ENCODE measurements at regions not wholly inside any gene's neighbourhood (a gene's known extent, or its start where the extent isn't known, plus 50 kb on each side); places are given as distances from the start of the nearest gene placed in this dataset.

DNA sequence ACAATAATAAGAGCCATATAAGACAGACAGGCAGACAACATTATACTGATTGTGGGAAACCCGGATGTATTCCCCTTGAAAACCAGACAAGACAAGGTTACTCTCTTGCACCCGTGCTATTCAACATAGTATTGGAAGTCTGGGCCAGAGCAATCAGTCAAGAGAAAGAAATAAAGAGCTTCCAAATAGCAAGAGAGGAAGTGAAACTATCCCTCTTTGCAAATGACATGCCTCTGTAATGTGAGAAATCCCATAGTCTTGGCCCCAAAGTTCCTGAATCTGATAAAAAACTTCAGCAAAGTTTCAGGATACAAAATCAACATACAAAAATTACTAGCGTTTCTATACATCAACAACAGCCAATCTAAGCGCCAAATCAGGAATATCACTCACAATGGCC lies 102.1 kb downstream of the DCAF12L2 start (continued):
- TF ChIP-seq, protein P1, sequence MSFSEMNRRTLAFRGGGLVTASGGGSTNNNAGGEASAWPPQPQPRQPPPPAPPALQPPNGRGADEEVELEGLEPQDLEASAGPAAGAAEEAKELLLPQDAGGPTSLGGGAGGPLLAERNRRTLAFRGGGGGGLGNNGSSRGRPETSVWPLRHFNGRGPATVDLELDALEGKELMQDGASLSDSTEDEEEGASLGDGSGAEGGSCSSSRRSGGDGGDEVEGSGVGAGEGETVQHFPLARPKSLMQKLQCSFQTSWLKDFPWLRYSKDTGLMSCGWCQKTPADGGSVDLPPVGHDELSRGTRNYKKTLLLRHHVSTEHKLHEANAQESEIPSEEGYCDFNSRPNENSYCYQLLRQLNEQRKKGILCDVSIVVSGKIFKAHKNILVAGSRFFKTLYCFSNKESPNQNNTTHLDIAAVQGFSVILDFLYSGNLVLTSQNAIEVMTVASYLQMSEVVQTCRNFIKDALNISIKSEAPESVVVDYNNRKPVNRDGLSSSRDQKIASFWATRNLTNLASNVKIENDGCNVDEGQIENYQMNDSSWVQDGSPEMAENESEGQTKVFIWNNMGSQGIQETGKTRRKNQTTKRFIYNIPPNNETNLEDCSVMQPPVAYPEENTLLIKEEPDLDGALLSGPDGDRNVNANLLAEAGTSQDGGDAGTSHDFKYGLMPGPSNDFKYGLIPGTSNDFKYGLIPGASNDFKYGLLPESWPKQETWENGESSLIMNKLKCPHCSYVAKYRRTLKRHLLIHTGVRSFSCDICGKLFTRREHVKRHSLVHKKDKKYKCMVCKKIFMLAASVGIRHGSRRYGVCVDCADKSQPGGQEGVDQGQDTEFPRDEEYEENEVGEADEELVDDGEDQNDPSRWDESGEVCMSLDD (tag by site-specific recombination; IDR thresholded peaks at IDR 0.05), result no peak
- no peak for TF ChIP-seq SCRT1 (tag by site-specific recombination; IDR thresholded peaks at IDR 0.05; ENCODE audit: borderline replicate concordance)
- no peak for TF ChIP-seq ZNF791 (tag by site-specific recombination; IDR thresholded peaks at IDR 0.05)
- TF ChIP-seq ZNF366 (tag by site-specific recombination; conservative IDR thresholded peaks at IDR 0.05), result no peak

DNA sequence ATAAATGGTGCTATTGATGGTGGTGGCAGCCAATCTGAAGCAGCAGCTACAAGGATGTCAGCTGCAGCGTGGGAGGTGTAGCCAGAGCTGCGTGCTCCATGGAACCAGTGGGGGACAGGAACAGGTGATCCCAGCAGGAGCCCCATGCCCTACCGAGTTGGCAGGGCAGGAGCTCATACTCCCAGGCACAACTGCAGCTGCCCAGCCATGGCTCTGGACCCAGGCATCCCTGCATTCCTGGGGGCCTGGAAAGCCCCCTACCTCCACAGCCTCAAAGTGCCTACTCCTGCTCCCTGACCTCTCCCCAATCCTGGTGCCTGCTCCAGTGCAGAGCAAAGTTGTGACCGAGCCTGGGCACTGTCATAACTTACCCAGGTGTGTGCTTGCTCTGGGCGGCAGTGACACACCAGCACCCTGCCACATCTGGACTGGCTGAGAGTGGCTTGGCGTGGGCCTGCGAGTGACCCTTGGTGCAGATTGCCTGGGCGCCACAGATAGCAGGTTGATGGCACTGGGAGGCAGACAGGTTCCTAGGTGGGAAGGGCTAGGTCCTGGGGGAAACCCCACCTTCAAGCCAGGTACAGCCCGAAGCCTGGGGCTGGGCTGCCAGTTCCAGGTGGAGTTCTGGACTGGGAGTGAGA lies 101.1 kb downstream of the DCAF12L2 start:
- ChIA-PET POLR2A (no interaction called here), CTCF (no interaction called here)
- Histone ChIP-seq H3K4me1 (ENCODE audit: control insufficient read depth, insufficient read depth, low read length) (no peaks in the 10 kb centered on the region), H3K4me3 (ENCODE audit: low read depth, low read length) (no peak overlapping the region), H3K27ac (ENCODE audit: extremely low read depth, low read depth, low read length) (no peak overlapping the region), H3K36me3 (ENCODE audit: control insufficient read depth in 2 of 2, insufficient read depth in 1 of 2, low read length in 2 of 2) (no peaks in the 10 kb centered on the region), H3K9me3 (ENCODE audit: control insufficient read depth, insufficient read depth, low read depth, low read length) (no peaks in the 10 kb centered on the region)
- TF ChIP-seq ZNF157 (tag by site-specific recombination; IDR thresholded peaks at IDR 0.05), result no peak
- TF ChIP-seq ZNF677 (tag by site-specific recombination; IDR thresholded peaks at IDR 0.05), result no peak
- TF ChIP-seq ZNF629 (tag by site-specific recombination; IDR thresholded peaks at IDR 0.05), result no peak
- TF ChIP-seq ZNF843 (tag by site-specific recombination; IDR thresholded peaks at IDR 0.05), result no peak
- TF ChIP-seq, protein P2, sequence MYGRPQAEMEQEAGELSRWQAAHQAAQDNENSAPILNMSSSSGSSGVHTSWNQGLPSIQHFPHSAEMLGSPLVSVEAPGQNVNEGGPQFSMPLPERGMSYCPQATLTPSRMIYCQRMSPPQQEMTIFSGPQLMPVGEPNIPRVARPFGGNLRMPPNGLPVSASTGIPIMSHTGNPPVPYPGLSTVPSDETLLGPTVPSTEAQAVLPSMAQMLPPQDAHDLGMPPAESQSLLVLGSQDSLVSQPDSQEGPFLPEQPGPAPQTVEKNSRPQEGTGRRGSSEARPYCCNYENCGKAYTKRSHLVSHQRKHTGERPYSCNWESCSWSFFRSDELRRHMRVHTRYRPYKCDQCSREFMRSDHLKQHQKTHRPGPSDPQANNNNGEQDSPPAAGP (tag by site-specific recombination; IDR thresholded peaks at IDR 0.05), result no peak
- no peak for TF ChIP-seq ZSCAN23 (tag by site-specific recombination; IDR thresholded peaks at IDR 0.05)
- no peak for TF ChIP-seq TRIM28 (IDR thresholded peaks at IDR 0.05; ENCODE audit: borderline replicate concordance, low read length)
- TF ChIP-seq, protein P3, sequence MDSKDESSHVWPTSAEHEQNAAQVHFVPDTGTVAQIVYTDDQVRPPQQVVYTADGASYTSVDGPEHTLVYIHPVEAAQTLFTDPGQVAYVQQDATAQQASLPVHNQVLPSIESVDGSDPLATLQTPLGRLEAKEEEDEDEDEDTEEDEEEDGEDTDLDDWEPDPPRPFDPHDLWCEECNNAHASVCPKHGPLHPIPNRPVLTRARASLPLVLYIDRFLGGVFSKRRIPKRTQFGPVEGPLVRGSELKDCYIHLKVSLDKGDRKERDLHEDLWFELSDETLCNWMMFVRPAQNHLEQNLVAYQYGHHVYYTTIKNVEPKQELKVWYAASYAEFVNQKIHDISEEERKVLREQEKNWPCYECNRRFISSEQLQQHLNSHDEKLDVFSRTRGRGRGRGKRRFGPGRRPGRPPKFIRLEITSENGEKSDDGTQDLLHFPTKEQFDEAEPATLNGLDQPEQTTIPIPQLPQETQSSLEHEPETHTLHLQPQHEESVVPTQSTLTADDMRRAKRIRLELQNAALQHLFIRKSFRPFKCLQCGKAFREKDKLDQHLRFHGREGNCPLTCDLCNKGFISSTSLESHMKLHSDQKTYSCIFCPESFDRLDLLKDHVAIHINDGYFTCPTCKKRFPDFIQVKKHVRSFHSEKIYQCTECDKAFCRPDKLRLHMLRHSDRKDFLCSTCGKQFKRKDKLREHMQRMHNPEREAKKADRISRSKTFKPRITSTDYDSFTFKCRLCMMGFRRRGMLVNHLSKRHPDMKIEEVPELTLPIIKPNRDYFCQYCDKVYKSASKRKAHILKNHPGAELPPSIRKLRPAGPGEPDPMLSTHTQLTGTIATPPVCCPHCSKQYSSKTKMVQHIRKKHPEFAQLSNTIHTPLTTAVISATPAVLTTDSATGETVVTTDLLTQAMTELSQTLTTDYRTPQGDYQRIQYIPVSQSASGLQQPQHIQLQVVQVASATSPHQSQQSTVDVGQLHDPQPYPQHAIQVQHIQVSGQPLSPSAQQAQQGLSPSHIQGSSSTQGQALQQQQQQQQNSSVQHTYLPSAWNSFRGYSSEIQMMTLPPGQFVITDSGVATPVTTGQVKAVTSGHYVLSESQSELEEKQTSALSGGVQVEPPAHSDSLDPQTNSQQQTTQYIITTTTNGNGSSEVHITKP (tag by site-specific recombination; IDR thresholded peaks at IDR 0.05), result no peak
- TF ChIP-seq, protein P4, sequence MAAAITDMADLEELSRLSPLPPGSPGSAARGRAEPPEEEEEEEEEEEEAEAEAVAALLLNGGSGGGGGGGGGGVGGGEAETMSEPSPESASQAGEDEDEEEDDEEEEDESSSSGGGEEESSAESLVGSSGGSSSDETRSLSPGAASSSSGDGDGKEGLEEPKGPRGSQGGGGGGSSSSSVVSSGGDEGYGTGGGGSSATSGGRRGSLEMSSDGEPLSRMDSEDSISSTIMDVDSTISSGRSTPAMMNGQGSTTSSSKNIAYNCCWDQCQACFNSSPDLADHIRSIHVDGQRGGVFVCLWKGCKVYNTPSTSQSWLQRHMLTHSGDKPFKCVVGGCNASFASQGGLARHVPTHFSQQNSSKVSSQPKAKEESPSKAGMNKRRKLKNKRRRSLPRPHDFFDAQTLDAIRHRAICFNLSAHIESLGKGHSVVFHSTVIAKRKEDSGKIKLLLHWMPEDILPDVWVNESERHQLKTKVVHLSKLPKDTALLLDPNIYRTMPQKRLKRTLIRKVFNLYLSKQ (tag by site-specific recombination; IDR thresholded peaks at IDR 0.05; ENCODE audit: borderline replicate concordance), result no peak
